ENCODE measurements at regions not wholly inside any gene's neighbourhood (a gene's known extent, or its start where the extent isn't known, plus 50 kb on each side); places are given as distances from the start of the nearest gene placed in this dataset.

DNA sequence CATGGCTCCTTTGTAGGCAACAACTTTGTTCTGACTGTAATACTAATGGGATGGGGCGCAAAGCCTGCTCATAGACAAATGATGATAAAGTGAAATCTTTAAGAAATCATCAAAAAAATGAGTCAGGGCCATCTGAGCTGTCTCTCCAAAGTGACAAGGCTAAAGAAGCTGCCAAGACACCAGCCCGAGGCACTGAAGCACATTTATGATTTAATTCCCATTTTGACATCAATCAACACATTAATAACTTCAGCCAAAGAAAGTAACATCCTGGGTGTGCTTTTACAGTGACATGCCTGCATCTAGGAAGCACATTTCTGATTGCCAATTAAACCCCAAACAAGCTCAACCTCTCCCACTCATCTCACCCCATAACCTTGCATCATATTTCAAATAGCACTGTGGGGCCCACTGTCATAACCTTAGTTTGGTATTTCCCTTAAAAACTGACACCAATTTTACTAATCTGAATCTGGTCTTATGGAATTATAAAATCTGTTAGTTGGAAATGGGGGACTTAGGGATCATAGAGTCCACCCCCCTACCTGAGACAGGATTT is 676.6 kb downstream of the TOX3 start:
- TF ChIP-seq, protein P1, sequence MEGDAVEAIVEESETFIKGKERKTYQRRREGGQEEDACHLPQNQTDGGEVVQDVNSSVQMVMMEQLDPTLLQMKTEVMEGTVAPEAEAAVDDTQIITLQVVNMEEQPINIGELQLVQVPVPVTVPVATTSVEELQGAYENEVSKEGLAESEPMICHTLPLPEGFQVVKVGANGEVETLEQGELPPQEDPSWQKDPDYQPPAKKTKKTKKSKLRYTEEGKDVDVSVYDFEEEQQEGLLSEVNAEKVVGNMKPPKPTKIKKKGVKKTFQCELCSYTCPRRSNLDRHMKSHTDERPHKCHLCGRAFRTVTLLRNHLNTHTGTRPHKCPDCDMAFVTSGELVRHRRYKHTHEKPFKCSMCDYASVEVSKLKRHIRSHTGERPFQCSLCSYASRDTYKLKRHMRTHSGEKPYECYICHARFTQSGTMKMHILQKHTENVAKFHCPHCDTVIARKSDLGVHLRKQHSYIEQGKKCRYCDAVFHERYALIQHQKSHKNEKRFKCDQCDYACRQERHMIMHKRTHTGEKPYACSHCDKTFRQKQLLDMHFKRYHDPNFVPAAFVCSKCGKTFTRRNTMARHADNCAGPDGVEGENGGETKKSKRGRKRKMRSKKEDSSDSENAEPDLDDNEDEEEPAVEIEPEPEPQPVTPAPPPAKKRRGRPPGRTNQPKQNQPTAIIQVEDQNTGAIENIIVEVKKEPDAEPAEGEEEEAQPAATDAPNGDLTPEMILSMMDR (IDR thresholded peaks at IDR 0.05; ENCODE audit: low read length, missing control alignments), result no peak
- no peak overlapping the region for H3K4me3 ChIP-seq (replicated peaks; ENCODE audit: low read depth, low read length)
- DNase-seq (ENCODE audit: low read depth), result no peak

DNA sequence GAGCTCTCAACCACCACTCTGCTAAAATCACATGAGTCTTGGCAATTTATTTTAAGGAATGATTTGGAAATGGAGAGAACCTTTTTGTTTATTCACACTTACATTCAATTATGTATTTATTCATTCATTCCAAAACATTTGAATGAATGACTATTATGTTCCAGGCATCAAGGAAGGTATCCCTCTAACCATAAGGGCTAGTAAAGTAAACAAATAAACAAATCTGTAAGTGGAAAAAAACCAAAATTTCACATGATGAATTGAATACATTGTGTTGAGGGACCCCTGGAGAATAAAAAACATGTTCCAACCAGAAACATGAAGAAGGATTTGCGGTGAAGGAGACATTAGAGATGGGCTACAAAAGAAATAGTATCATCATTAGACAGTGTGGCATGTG is 677.8 kb downstream of the TOX3 start:
- H3K4me3 ChIP-seq (replicated peaks; ENCODE audit: low read depth, low read length), result no peak overlapping the region
- TF ChIP-seq, protein P1 (IDR thresholded peaks at IDR 0.05; ENCODE audit: low read length, missing control alignments), result no peak
- no peak for DNase-seq (ENCODE audit: low read depth)

DNA sequence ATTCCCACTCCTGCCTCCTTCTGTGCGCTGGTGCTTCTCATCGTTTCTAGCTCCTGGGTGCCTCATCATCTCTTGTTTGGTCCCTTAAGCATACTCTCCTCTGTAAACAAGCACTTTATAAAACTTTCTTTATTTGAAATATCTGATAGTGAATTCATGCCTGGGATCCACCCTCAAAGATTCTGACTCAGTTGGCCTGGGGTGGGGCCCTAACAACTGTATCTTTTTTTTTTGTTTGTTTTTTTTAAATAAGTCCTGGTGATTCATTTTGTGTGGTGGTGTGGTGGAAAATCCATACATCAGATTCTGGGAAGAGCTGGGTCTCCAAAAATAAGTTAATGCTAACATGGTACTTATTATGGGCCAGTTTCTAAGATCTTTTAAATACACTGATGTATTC is 678.3 kb downstream of the TOX3 start:
- no peak for DNase-seq (ENCODE audit: low read depth)
- TF ChIP-seq, protein P1 (IDR thresholded peaks at IDR 0.05; ENCODE audit: low read length, missing control alignments), result no peak
- no peak overlapping the region for H3K4me3 ChIP-seq (replicated peaks; ENCODE audit: low read depth, low read length)

DNA sequence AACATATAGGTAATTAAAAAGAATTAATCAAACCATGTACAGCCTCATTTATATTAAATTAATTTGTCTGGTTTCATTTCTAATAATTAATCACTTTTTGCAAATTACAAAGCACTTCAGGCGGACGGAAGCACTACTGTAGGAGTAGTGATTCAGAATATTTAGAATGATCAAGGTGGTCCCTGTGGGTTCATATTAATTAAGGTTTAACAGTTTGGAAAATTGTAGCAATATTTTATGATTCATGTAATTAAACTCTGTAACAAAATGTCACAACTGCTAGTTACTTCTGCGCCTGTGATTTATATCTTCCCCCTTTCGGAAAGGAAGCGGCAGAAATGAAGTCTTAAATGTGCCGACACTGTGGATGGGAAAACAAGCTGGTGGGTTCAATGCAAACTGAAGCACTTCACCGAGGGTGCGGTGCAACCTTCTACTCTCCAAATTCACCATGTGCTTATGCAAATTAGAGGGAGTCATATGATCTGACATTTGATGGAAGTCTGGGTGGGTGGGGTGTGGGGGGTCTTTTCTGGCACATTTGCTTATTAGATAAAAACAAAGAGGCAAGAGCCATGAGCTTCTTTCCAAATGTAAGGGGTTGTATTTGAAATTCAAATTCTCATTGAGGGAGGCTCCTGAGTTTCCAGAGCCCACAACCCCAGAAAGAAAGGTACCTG is 679.4 kb downstream of the TOX3 start:
- TF ChIP-seq, protein P1 (IDR thresholded peaks at IDR 0.05; ENCODE audit: low read length, missing control alignments), result no peak
- no peak for DNase-seq (ENCODE audit: low read depth)
- H3K4me3 ChIP-seq (replicated peaks; ENCODE audit: low read depth, low read length), result no peak overlapping the region

DNA sequence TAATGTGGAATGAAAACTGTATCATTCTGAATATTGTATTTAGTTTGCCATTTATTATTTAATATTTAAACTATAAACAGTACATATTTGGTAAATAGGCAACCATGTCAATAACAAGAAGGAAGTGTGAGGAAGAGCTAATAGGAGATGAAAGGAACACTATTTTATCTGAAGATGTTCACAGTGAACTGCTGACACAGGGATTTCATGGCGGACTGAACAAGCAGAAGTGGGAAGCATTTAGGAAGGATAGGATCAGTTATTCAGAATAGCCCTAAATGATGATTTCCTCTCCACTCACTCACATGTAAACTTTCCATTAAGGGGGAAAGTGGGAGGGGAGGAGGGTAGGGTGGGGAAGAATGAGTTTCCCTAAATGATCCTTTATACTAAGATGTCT is 682.4 kb downstream of the TOX3 start:
- H3K4me3 ChIP-seq (replicated peaks; ENCODE audit: low read depth, low read length), result no peak overlapping the region
- TF ChIP-seq, protein P1 (IDR thresholded peaks at IDR 0.05; ENCODE audit: low read length, missing control alignments), result no peak
- DNase-seq (ENCODE audit: low read depth), result no peak

DNA sequence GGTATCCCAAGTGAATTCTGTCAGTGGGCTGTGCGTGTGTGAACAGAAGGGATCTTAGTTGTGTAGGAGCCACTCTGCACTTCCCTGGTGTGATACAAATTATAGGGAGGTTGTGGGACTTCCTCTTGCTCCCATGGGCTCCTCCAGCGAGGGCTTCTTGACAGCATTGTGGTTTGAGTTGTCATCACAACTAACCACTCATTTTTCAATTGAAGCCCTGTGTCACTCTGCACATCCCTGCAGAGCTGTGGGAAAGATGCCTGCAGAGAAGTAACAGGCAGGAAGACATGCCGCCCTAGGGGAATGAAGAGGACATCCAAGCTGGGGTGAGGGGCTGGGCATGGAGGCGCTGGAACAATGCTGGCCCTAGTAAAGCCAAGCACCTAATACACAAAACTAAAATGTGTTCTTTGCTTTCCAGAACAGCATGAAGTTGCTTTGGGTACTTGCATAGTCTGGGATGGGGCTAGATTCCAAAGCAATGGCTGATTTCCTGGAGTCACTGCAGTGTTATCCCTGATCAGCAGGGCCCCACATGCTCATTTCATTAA is 692.5 kb downstream of the TOX3 start:
- DNase-seq (ENCODE audit: low read depth), result no peak
- TF ChIP-seq, protein P1 (IDR thresholded peaks at IDR 0.05; ENCODE audit: low read length, missing control alignments), result no peak
- no peak overlapping the region for H3K4me3 ChIP-seq (replicated peaks; ENCODE audit: low read depth, low read length)

All from fibroblast of pulmonary artery (primary cell).